HG03460 (cell line): ENCODE measurements at regions not wholly inside any gene's neighbourhood (a gene's known extent, or its start where the extent isn't known, plus 50 kb on each side); places are given as distances from the start of the nearest gene placed in this dataset.
"Not testable (repeated sequence)": the region's sequence is repeated elsewhere in the genome, so short reads cannot be mapped to it uniquely, and the experiment has no call there.

Experiments
- ATAC-seq: cut with Tn5 transposase; IDR thresholded peaks from one replicate; pipeline ENCODE4 v1.9.1; 2021; ENCODE audit not compliant: unreplicated experiment

GRCh38 chr5:154562244-154562880, 84.3 kb upstream of the HAND1 start:
- no peak for ATAC-seq

GRCh38 chr5:154559398-154560276, 81.6 kb upstream of the HAND1 start:
- no peak for ATAC-seq

- ATAC-seq = no peak
These were observed 79.5 kb upstream of the HAND1 start for GRCh38 chr5:154557548-154557947.

GRCh38 chr5:154547551-154547950, 69.5 kb upstream of the HAND1 start:
- no peak for ATAC-seq

GRCh38 chr5:154546719-154547118, 68.7 kb upstream of the HAND1 start:
- no peak for ATAC-seq

GRCh38 chr5:154544646-154545045, 66.6 kb upstream of the HAND1 start:
- ATAC-seq = no peak

- no peak for ATAC-seq
These were observed 65.4 kb upstream of the HAND1 start for GRCh38 chr5:154543380-154543779.

- no peak for ATAC-seq
These were observed 64.6 kb upstream of the HAND1 start for GRCh38 chr5:154542581-154542980.

GRCh38 chr5:154542000-154542399, 64.0 kb upstream of the HAND1 start:
- ATAC-seq = no peak

- no peak for ATAC-seq
These were observed 63.5 kb upstream of the HAND1 start for GRCh38 chr5:154541553-154541952.

GRCh38 chr5:154540600-154540999, 62.6 kb upstream of the HAND1 start:
- no peak for ATAC-seq

GRCh38 chr5:154538492-154538891, 60.5 kb upstream of the HAND1 start:
- ATAC-seq = no peak

GRCh38 chr5:154536439-154536838, 58.4 kb upstream of the HAND1 start:
- not testable (repeated sequence) for ATAC-seq

GRCh38 chr5:154535535-154535934, 57.5 kb upstream of the HAND1 start:
- no peak for ATAC-seq

- no peak for ATAC-seq
These were observed 56.5 kb upstream of the HAND1 start for GRCh38 chr5:154534457-154535050.

GRCh38 chr5:154529282-154529681, 51.3 kb upstream of the HAND1 start:
- ATAC-seq = no peak

GRCh38 chr5:154528005-154528594, 50.1 kb upstream of the HAND1 start:
- no peak for ATAC-seq
